ENCODE measurements at regions not wholly inside any gene's neighbourhood (a gene's known extent, or its start where the extent isn't known, plus 50 kb on each side); places are given as distances from the start of the nearest gene placed in this dataset.

GRCh38 chr12:104873374-104873773 lies 84.7 kb downstream of the SLC41A2 start:
- Histone ChIP-seq H3K27ac (no peak overlapping the region), H3K4me3 (no peak overlapping the region), H3K9me3 (no peaks in the 10 kb centered on the region), H3K4me1 (no peaks in the 10 kb centered on the region), H3K27me3 (no peaks in the 10 kb centered on the region), H3K36me3 (no peaks in the 10 kb centered on the region)
- no peak for DNase-seq (ENCODE audit: extremely low spot score in 2 of 2)
- intact Hi-C loops (cut with DNase I), result no loop called here
- no peak for TF ChIP-seq CTCF (IDR thresholded peaks at IDR 0.05)
- no peak for TF ChIP-seq POLR2AphosphoS5 (IDR thresholded peaks at IDR 0.05; ENCODE audit: insufficient read depth in 1 of 2, low read depth in 1 of 2)
- no peak for TF ChIP-seq POLR2A (IDR thresholded peaks at IDR 0.05)

DNA sequence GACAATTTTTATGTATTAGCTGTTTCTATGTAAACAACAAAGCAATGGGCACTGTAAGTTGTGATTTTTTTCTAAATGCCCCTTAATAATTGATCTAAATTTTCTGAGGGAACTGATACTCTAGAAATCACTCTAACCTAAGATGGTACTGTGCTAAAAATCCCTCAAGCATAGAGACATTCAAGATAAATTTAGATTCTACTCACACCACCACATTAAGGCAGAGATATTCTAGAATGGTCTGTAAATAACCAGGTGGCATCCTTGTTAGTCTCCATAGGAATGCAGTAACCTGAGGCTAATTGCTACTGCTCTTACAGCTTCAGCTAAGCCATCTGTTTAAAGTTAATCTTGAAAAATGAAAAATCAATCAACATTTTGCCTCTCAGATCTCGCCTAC lies 87.3 kb downstream of the SLC41A2 start:
- no peak for TF ChIP-seq POLR2AphosphoS5 (IDR thresholded peaks at IDR 0.05; ENCODE audit: insufficient read depth in 1 of 2, low read depth in 1 of 2)
- TF ChIP-seq POLR2A (IDR thresholded peaks at IDR 0.05), result no peak
- no peak for TF ChIP-seq CTCF (IDR thresholded peaks at IDR 0.05)
- Histone ChIP-seq H3K4me1 (no peaks in the 10 kb centered on the region), H3K4me3 (no peak overlapping the region), H3K27me3 (no peaks in the 10 kb centered on the region), H3K9me3 (no peaks in the 10 kb centered on the region), H3K36me3 (no peaks in the 10 kb centered on the region), H3K27ac (no peak overlapping the region)
- no peak for DNase-seq (ENCODE audit: extremely low spot score in 2 of 2)
- intact Hi-C loops (cut with DNase I), result no loop called here

DNA sequence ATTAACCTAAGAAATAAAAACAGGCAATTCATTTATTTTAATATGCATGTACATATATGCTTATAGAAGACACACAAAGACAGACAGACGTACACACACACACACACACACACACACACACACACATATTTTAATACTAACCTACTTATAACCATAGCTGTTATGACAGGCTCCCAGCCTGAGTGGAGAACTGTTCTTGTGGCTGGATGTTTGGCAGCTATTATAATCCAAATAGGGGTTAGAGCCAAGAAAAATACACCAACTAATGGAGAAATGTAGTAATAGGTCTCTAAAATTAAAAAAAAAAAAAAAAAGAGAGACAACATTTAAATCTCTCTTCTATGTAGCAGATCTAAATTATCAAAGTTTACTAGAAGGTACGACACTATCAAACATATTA lies 91.8 kb downstream of the SLC41A2 start:
- intact Hi-C loops (cut with DNase I), result no loop called here
- no peak for TF ChIP-seq POLR2AphosphoS5 (IDR thresholded peaks at IDR 0.05; ENCODE audit: insufficient read depth in 1 of 2, low read depth in 1 of 2)
- no peak for TF ChIP-seq POLR2A (IDR thresholded peaks at IDR 0.05)
- TF ChIP-seq CTCF (IDR thresholded peaks at IDR 0.05), result no peak
- H3K27me3 ChIP-seq, result no peaks in the 10 kb centered on the region
- no peaks in the 10 kb centered on the region for H3K4me1 ChIP-seq
- H3K4me3 ChIP-seq, result no peak overlapping the region
- DNase-seq (ENCODE audit: extremely low spot score in 2 of 2), result no peak
- no peak overlapping the region for H3K27ac ChIP-seq
- H3K36me3 ChIP-seq, result no peaks in the 10 kb centered on the region
- no peaks in the 10 kb centered on the region for H3K9me3 ChIP-seq

- Histone ChIP-seq H3K4me3 (no peak overlapping the region), H3K4me1 (no peaks in the 10 kb centered on the region), H3K27me3 (no peaks in the 10 kb centered on the region), H3K9me3 (no peaks in the 10 kb centered on the region), H3K36me3 (no peaks in the 10 kb centered on the region), H3K27ac (no peak overlapping the region)
- no peak for DNase-seq (ENCODE audit: extremely low spot score in 2 of 2)
- TF ChIP-seq POLR2A (IDR thresholded peaks at IDR 0.05) (no peak), POLR2AphosphoS5 (IDR thresholded peaks at IDR 0.05; ENCODE audit: insufficient read depth in 1 of 2, low read depth in 1 of 2) (no peak), CTCF (IDR thresholded peaks at IDR 0.05) (no peak)
- intact Hi-C loops (cut with DNase I), result no loop called here
Observed at GRCh38 chr12:104865080-104865479, 93.0 kb downstream of the SLC41A2 start.

DNA sequence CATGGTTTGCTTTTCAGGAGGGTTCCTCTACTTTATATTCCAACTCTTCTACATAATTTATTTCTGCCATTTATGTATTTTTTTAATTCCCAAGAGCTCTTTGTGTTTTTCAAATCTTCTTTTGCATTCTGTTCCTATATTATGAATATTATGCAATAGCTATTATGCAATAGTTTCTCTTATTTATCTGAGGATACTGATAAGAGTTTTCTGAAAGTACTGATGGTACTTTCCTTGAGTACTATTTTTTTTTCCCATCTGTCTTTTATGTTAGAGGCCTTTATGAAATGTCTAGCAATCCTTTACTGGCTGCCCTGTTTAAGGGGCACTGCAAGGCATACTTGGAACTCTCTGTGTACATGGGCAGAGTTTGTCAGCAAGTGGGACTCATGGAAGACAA lies 93.4 kb downstream of the SLC41A2 start:
- no peak overlapping the region for H3K4me3 ChIP-seq
- H3K36me3 ChIP-seq, result no peaks in the 10 kb centered on the region
- no peaks in the 10 kb centered on the region for H3K9me3 ChIP-seq
- intact Hi-C loops (cut with DNase I), result no loop called here
- DNase-seq (ENCODE audit: extremely low spot score in 2 of 2), result no peak
- no peak for TF ChIP-seq POLR2A (IDR thresholded peaks at IDR 0.05)
- no peak for TF ChIP-seq CTCF (IDR thresholded peaks at IDR 0.05)
- TF ChIP-seq POLR2AphosphoS5 (IDR thresholded peaks at IDR 0.05; ENCODE audit: insufficient read depth in 1 of 2, low read depth in 1 of 2), result no peak
- H3K27ac ChIP-seq, result no peak overlapping the region
- H3K27me3 ChIP-seq, result no peaks in the 10 kb centered on the region
- H3K4me1 ChIP-seq, result no peaks in the 10 kb centered on the region
